OCI-LY7 (cell line): ENCODE measurements at regions not wholly inside any gene's neighbourhood (a gene's known extent, or its start where the extent isn't known, plus 50 kb on each side); places are given as distances from the start of the nearest gene placed in this dataset.

Experiments
- BruUV-seq: library from RNA; stranded (reverse); fragments of 400-500 nt; replicated peaks from 2 replicates; lab custom pipeline; 2021; lab: Mats Ljungman, UMichigan
- CTCF ChIA-PET: fragments of 300-600 bp; sonication (Branson Sonifier 250); formaldehyde crosslinking; loops from one replicate; lab custom pipeline; 2022; ENCODE audit warnings: antibody characterized with exemption; ENCODE audit not compliant: unreplicated experiment; lab: Charles Lee
- POLR2A ChIA-PET: fragments of 300-600 bp; sonication (Branson Sonifier 250); formaldehyde crosslinking; loops from one replicate; lab custom pipeline; 2022; ENCODE audit warnings: antibody characterized with exemption; lab: Charles Lee
- DNase-seq: peaks from one replicate; pipeline ENCODE4 v3.0.0-alpha.2; 2015; ENCODE audit warnings: low spot score
- H2AFZ ChIP-seq: fragments of 200-600 bp; sonication (generic), shearing (Covaris generic); 2 replicates; pipeline ENCODE4 v1.6.1; 2014; ENCODE audit warnings: mild to moderate bottlenecking, antibody characterized with exemption, low read length, moderate library complexity
- H3K27ac ChIP-seq: fragments of 200-600 bp; sonication (generic); 2 replicates; pipeline ENCODE4 v1.5.1; 2014; ENCODE audit warnings: mixed run types, low read depth, mild to moderate bottlenecking, moderate library complexity, low read length, inconsistent platforms; ENCODE audit not compliant: poor library complexity, severe bottlenecking
- H3K36me3 ChIP-seq: fragments of 200-600 bp; sonication (generic); 2 replicates; pipeline ENCODE4 v1.6.1; 2014; ENCODE audit warnings: mild to moderate bottlenecking, antibody characterized with exemption, low read length, moderate library complexity, mixed read lengths; ENCODE audit not compliant: insufficient read depth
- H3K4me1 ChIP-seq: fragments of 200-600 bp; sonication (generic); 2 replicates; pipeline ENCODE4 v1.5.1; 2014; ENCODE audit warnings: mild to moderate bottlenecking, low read length; ENCODE audit not compliant: insufficient read depth, poor library complexity, severe bottlenecking
- H3K4me2 ChIP-seq: fragments of 200-600 bp; sonication (generic); 2 replicates; pipeline ENCODE4 v1.6.1; 2014; ENCODE audit warnings: mild to moderate bottlenecking, low read length
- H3K4me3 ChIP-seq: fragments of 200-600 bp; sonication (generic); 2 replicates; pipeline ENCODE4 v1.5.1; 2014; ENCODE audit warnings: mild to moderate bottlenecking, low read depth, low read length; ENCODE audit not compliant: poor library complexity, severe bottlenecking
- H3K79me2 ChIP-seq: fragments of 200-600 bp; sonication (generic); 2 replicates; pipeline ENCODE4 v1.6.1; 2016; ENCODE audit warnings: low read depth, mild to moderate bottlenecking, low read length, moderate library complexity, mixed read lengths; ENCODE audit not compliant: insufficient read depth
- H3K9me2 ChIP-seq: fragments of 200-600 bp; sonication (generic); 2 replicates; pipeline ENCODE4 v1.6.1; 2016; ENCODE audit warnings: mild to moderate bottlenecking, low read length, mixed read lengths; ENCODE audit not compliant: insufficient read depth
- H3K9me3 ChIP-seq: fragments of 200-600 bp; sonication (generic); 2 replicates; pipeline ENCODE4 v1.6.1; 2014; ENCODE audit warnings: mild to moderate bottlenecking, mixed run types, low read length, mixed read lengths
- H4K20me1 ChIP-seq: fragments of 200-600 bp; sonication (generic); 2 replicates; pipeline ENCODE4 v1.6.1; 2014; ENCODE audit warnings: mild to moderate bottlenecking, antibody characterized with exemption, low read length, moderate library complexity, mixed read lengths; ENCODE audit not compliant: insufficient read depth
- CTCF ChIP-seq: fragments of 200-600 bp; sonication (generic); conservative IDR thresholded peaks from 2 replicates; pipeline ENCODE4 v1.5.1; 2014; ENCODE audit warnings: mild to moderate bottlenecking, antibody characterized with exemption, low read length, moderate library complexity, mixed read lengths
- EZH2phosphoT487 ChIP-seq: fragments of 200-600 bp; sonication (generic); IDR thresholded peaks from 2 replicates; pipeline ENCODE4 v1.6.1; 2018; ENCODE audit warnings: low read depth, borderline replicate concordance, mild to moderate bottlenecking, mixed run types, antibody characterized with exemption, low read length, moderate library complexity, mixed read lengths
- intact Hi-C: fragments of 100-400 bp; cut with micrococcal nuclease; formaldehyde crosslinking; loops from one replicate; pipeline ENCODE4 v1.10.0; 2022; ENCODE audit not compliant: unreplicated experiment

GRCh38 chr9:14372437-14373335, 58.7 kb upstream of the NFIB start:
- no peak for TF ChIP-seq CTCF
- no peak for TF ChIP-seq EZH2phosphoT487
- no peak for DNase-seq
- Histone ChIP-seq H4K20me1 (no peaks in the 10 kb centered on the region), H3K79me2 (no peaks in the 10 kb centered on the region), H3K4me2 (no peak overlapping the region), H3K4me3 (no peak overlapping the region), H3K27ac (no peak overlapping the region), H3K4me1 (no peaks in the 10 kb centered on the region), H3K9me3 (no peaks in the 10 kb centered on the region), H3K36me3 (no peaks in the 10 kb centered on the region), H2AFZ (no peak overlapping the region), H3K9me2 (no peaks in the 10 kb centered on the region)
- intact Hi-C loops, result no loop called here
- BruUV-seq, result no TSS peak
- POLR2A ChIA-PET, result interaction anchor here (0.6 to 1.1 kb wide), 5 partner anchors 11 to 1554 kb away, joined by 3 to 11 read pairs (median 4); no protein-coding TSS in a partner anchor
- CTCF ChIA-PET, result no interaction called here

GRCh38 chr9:14369011-14369410, 55.1 kb upstream of the NFIB start:
- H3K79me2 ChIP-seq, result no peaks in the 10 kb centered on the region
- no peak overlapping the region for H3K4me3 ChIP-seq
- H3K27ac ChIP-seq, result no peak overlapping the region
- no peaks in the 10 kb centered on the region for H3K36me3 ChIP-seq
- TF ChIP-seq CTCF, result no peak
- TF ChIP-seq EZH2phosphoT487, result no peak
- no peak for DNase-seq
- intact Hi-C loops, result no loop called here
- POLR2A ChIA-PET, result interaction anchor here (0.9 kb wide), 1 partner anchor 8 kb away, joined by 3 read pairs; no protein-coding TSS in a partner anchor
- CTCF ChIA-PET, result no interaction called here
- H3K4me2 ChIP-seq, result no peak overlapping the region
- no TSS peak for BruUV-seq
- H3K9me3 ChIP-seq, result no peaks in the 10 kb centered on the region
- H4K20me1 ChIP-seq, result no peaks in the 10 kb centered on the region
- no peaks in the 10 kb centered on the region for H3K4me1 ChIP-seq
- no peak overlapping the region for H2AFZ ChIP-seq
- no peaks in the 10 kb centered on the region for H3K9me2 ChIP-seq

GRCh38 chr9:14366076-14366475, 52.1 kb upstream of the NFIB start:
- POLR2A ChIA-PET, result no interaction called here
- Histone ChIP-seq H3K4me2 (no peak overlapping the region), H3K9me3 (no peaks in the 10 kb centered on the region), H2AFZ (no peak overlapping the region), H3K27ac (no peak overlapping the region), H3K4me1 (no peaks in the 10 kb centered on the region), H3K9me2 (no peaks in the 10 kb centered on the region), H3K36me3 (no peaks in the 10 kb centered on the region), H3K4me3 (no peak overlapping the region), H4K20me1 (no peaks in the 10 kb centered on the region), H3K79me2 (no peaks in the 10 kb centered on the region)
- no peak for DNase-seq
- no TSS peak for BruUV-seq
- intact Hi-C loops, result no loop called here
- TF ChIP-seq CTCF (no peak), EZH2phosphoT487 (no peak)
- CTCF ChIA-PET, result no interaction called here
